ENCODE measurements at regions not wholly inside any gene's neighbourhood (a gene's known extent, or its start where the extent isn't known, plus 50 kb on each side); places are given as distances from the start of the nearest gene placed in this dataset.

- CTCF ChIA-PET, result no interaction called here
- H3K4me3 ChIP-seq (ENCODE audit: low read depth, low read length), result no peak overlapping the region
- TF ChIP-seq, protein P1, sequence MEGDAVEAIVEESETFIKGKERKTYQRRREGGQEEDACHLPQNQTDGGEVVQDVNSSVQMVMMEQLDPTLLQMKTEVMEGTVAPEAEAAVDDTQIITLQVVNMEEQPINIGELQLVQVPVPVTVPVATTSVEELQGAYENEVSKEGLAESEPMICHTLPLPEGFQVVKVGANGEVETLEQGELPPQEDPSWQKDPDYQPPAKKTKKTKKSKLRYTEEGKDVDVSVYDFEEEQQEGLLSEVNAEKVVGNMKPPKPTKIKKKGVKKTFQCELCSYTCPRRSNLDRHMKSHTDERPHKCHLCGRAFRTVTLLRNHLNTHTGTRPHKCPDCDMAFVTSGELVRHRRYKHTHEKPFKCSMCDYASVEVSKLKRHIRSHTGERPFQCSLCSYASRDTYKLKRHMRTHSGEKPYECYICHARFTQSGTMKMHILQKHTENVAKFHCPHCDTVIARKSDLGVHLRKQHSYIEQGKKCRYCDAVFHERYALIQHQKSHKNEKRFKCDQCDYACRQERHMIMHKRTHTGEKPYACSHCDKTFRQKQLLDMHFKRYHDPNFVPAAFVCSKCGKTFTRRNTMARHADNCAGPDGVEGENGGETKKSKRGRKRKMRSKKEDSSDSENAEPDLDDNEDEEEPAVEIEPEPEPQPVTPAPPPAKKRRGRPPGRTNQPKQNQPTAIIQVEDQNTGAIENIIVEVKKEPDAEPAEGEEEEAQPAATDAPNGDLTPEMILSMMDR (IDR thresholded peaks at IDR 0.05; ENCODE audit: insufficient read depth, low read length, missing control alignments), result no peak
- POLR2A ChIA-PET, result no interaction called here
- no peak for DNase-seq (ENCODE audit: low read depth, low spot score)
Measured at GRCh38 chr1:208552928-208553327, 308.7 kb upstream of the PLXNA2 start.

GRCh38 chr1:208556461-208556860 is 312.3 kb upstream of the PLXNA2 start:
- POLR2A ChIA-PET, result no interaction called here
- no peak for DNase-seq (ENCODE audit: low read depth, low spot score)
- no peak overlapping the region for H3K4me3 ChIP-seq (ENCODE audit: low read depth, low read length)
- CTCF ChIA-PET, result no interaction called here
- TF ChIP-seq, protein P1 (IDR thresholded peaks at IDR 0.05; ENCODE audit: insufficient read depth, low read length, missing control alignments), result no peak

GRCh38 chr1:208557046-208557722 is 313.0 kb upstream of the PLXNA2 start:
- DNase-seq (ENCODE audit: low read depth, low spot score), result no peak
- CTCF ChIA-PET, result no interaction called here
- POLR2A ChIA-PET, result no interaction called here
- TF ChIP-seq, protein P1 (IDR thresholded peaks at IDR 0.05; ENCODE audit: insufficient read depth, low read length, missing control alignments), result no peak
- H3K4me3 ChIP-seq (ENCODE audit: low read depth, low read length), result no peak overlapping the region

DNA sequence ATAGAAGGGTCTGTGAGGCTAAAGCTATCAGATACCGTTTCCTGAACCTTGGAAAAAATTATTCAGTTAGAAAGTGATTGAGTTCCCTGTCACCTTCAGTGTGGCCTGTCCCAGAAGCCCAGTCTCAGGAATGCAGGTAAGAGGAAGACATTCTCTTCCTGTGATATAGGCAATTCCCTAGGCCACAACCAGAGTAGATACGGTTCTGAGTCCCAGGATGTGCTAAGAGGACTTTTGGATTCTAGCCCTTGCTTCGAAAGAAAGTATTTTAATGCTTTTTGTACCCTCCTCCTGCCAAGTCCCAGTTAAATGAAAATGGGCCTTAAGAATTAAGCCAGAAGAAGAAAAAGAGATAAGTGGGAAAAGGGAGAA is 313.5 kb upstream of the PLXNA2 start:
- H3K4me3 ChIP-seq (ENCODE audit: low read depth, low read length), result no peak overlapping the region
- ChIA-PET CTCF (no interaction called here), POLR2A (no interaction called here)
- no peak for DNase-seq (ENCODE audit: low read depth, low spot score)
- TF ChIP-seq, protein P1 (IDR thresholded peaks at IDR 0.05; ENCODE audit: insufficient read depth, low read length, missing control alignments), result no peak

DNA sequence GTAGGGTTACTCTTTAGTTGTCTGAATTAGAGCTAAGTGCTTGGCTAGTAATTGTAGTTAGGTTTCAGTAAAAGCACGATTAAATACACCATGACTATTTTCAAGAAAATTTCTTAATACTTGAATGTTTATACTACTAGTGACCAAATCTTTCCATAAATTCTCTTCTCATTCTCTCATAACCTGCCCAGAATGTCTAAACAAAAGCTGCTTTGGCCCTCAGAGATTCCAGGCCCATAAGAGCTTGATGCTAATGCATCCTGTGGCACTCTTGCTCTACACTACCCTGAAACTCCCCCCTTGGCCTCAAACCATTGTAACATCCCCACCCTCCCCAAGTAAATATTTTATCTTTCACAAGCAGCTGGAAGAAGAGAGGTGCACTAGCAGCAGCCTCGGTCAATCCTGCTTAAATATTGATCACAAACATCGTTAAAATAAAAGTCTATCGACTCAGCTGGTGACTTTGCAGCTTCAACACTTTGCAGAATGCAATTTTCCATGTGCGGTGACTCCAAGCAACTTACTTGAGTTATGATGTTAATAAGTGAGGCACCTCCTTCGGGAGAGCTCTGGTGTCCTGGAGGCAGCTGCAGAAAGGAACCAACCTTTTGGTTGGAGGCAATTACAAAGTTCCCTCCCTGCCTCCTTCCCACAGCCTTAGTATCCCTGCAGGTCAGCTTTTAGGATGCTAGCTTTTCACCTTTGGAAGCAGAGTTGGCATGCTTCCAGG is 315.6 kb upstream of the PLXNA2 start:
- POLR2A ChIA-PET, result no interaction called here
- TF ChIP-seq, protein P1 (IDR thresholded peaks at IDR 0.05; ENCODE audit: insufficient read depth, low read length, missing control alignments), result no peak
- no peak for DNase-seq (ENCODE audit: low read depth, low spot score)
- CTCF ChIA-PET, result no interaction called here
- no peak overlapping the region for H3K4me3 ChIP-seq (ENCODE audit: low read depth, low read length)

- POLR2A ChIA-PET, result no interaction called here
- TF ChIP-seq, protein P1 (IDR thresholded peaks at IDR 0.05; ENCODE audit: insufficient read depth, low read length, missing control alignments), result no peak
- H3K4me3 ChIP-seq (ENCODE audit: low read depth, low read length), result no peak overlapping the region
- no peak for DNase-seq (ENCODE audit: low read depth, low spot score)
- CTCF ChIA-PET, result no interaction called here
Measured at GRCh38 chr1:208562151-208562960, 318.2 kb upstream of the PLXNA2 start.

Data from AG04449 (cell line).